ENCODE measurements at regions not wholly inside any gene's neighbourhood (a gene's known extent, or its start where the extent isn't known, plus 50 kb on each side); places are given as distances from the start of the nearest gene placed in this dataset.

DNA sequence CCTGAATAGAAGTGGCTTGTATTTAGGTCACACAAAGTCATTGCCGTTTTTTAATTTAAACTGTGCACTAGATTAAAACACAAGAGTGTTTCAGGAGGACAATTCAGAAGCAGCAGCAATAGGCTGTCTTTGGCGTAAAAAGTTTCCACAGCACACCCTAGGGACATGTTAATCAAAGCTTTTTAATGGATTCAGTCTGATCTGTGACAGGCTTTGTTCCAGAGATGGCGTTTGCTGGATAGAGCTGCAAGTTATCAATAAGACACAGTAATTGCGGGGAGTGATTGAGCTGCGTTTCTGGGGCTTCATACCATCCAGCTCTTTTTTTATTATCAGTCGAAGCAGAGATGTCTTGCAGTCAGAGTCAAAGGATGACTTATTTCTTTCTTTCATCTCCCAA, 300.3 kb downstream of the ZNF608 start:
- no peak for TF ChIP-seq POLR2A (IDR thresholded peaks at IDR 0.05)
- TF ChIP-seq, protein P1, sequence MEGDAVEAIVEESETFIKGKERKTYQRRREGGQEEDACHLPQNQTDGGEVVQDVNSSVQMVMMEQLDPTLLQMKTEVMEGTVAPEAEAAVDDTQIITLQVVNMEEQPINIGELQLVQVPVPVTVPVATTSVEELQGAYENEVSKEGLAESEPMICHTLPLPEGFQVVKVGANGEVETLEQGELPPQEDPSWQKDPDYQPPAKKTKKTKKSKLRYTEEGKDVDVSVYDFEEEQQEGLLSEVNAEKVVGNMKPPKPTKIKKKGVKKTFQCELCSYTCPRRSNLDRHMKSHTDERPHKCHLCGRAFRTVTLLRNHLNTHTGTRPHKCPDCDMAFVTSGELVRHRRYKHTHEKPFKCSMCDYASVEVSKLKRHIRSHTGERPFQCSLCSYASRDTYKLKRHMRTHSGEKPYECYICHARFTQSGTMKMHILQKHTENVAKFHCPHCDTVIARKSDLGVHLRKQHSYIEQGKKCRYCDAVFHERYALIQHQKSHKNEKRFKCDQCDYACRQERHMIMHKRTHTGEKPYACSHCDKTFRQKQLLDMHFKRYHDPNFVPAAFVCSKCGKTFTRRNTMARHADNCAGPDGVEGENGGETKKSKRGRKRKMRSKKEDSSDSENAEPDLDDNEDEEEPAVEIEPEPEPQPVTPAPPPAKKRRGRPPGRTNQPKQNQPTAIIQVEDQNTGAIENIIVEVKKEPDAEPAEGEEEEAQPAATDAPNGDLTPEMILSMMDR (IDR thresholded peaks at IDR 0.05), result no peak

Data from right lobe of liver (tissue), 4 donors.